ENCODE measurements at regions not wholly inside any gene's neighbourhood (a gene's known extent, or its start where the extent isn't known, plus 50 kb on each side); places are given as distances from the start of the nearest gene placed in this dataset.

DNA sequence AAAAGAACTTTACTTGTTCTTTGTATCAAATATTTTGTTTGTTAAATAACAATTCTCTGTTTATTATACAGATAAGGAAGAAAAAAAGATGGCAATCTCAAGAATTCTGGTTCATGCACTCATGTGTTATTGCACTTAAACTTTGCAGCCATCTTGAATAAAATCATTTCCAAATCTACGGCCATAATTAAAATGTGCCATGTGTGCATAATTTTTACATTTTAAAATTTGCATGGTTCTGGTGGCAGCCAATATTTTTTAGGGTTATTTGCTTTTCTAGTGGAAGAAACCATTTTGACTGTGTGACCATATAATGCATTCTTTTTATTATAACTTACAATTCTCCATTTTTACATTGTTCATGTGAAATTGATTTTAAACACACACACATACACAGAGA lies 1518.1 kb upstream of the ZEB2 start:
- TF ChIP-seq, protein P1, sequence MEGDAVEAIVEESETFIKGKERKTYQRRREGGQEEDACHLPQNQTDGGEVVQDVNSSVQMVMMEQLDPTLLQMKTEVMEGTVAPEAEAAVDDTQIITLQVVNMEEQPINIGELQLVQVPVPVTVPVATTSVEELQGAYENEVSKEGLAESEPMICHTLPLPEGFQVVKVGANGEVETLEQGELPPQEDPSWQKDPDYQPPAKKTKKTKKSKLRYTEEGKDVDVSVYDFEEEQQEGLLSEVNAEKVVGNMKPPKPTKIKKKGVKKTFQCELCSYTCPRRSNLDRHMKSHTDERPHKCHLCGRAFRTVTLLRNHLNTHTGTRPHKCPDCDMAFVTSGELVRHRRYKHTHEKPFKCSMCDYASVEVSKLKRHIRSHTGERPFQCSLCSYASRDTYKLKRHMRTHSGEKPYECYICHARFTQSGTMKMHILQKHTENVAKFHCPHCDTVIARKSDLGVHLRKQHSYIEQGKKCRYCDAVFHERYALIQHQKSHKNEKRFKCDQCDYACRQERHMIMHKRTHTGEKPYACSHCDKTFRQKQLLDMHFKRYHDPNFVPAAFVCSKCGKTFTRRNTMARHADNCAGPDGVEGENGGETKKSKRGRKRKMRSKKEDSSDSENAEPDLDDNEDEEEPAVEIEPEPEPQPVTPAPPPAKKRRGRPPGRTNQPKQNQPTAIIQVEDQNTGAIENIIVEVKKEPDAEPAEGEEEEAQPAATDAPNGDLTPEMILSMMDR (conservative IDR thresholded peaks at IDR 0.05 in 1 of 2, IDR thresholded peaks at IDR 0.05 in 1 of 2; ENCODE audit: low read depth in 1 of 2, low read length in 2 of 2) = no peak
- TF ChIP-seq EZH2 (IDR thresholded peaks at IDR 0.05; ENCODE audit: low read length, missing control alignments) = no peak

Data from fibroblast of lung (primary cell).